HG02678 (cell line): ENCODE measurements at regions not wholly inside any gene's neighbourhood (a gene's known extent, or its start where the extent isn't known, plus 50 kb on each side); places are given as distances from the start of the nearest gene placed in this dataset.

Source experiments
- ATAC-seq: cut with Tn5 transposase; IDR thresholded peaks from one replicate; pipeline ENCODE4 v1.9.1; 2021; ENCODE audit warnings: mild to moderate bottlenecking, moderate library complexity; ENCODE audit not compliant: unreplicated experiment

DNA sequence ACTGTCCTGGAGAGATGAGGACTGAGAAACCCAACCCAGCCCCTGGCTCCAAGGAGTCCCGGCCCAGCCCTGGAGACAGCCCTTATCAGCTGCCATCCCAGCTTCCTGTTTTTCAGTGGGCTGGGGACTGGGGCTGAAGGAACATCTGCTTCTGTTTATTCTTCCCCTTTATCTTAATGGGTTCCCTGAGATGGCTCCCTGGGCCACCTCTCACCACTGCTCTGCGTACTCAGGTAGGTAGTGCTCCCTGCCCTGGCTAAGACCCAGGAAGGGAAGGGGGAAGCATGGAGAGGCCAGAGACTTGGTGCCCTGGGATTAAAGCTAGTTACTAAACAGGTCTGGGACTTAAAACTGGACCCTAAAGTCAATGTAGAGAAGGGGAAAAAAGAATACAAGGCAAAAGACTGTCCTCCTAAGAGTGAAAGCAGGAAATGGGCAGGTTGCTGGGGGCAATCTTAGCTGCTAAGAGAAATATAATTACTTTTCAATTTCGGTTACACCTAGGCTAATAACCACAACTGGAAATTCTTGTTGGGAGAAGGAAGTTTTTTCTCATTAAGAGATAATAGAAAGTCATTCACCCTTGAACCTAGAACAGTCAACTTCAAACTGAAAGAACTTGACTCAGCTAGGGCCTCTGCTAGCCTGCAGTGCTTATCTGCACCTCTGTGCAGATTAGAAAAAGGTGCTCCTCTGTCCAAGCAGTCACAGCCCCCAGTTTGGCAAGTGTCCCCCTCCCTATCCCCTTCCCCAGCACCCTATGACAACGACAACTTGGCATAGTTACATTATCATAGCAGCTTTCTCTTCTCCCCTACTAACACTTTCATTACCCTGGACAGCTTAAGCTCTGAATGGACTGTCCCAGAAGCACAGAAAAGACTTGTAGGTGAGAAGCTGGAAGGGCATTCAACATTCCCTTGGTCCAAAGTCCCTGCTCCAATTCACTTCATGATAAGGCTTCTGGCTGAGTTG is 65.6 kb upstream of the KDM7A start:
- ATAC-seq: peak; percentile 51

DNA sequence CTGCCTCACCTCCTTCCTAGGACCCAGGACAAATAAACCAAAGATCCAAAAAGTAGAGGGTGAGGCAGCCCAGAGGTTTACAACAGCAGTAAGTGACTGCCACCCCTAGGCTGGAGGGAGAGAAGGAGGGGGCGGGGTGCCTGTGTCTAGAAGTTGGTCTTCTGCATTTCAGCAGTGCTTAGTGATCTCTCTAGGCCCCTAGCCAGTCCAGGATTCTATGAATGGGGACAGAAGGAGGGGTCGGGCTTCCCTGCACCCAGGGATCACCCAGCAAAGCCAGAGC is 62.8 kb upstream of the KDM7A start:
- ATAC-seq: no peak

DNA sequence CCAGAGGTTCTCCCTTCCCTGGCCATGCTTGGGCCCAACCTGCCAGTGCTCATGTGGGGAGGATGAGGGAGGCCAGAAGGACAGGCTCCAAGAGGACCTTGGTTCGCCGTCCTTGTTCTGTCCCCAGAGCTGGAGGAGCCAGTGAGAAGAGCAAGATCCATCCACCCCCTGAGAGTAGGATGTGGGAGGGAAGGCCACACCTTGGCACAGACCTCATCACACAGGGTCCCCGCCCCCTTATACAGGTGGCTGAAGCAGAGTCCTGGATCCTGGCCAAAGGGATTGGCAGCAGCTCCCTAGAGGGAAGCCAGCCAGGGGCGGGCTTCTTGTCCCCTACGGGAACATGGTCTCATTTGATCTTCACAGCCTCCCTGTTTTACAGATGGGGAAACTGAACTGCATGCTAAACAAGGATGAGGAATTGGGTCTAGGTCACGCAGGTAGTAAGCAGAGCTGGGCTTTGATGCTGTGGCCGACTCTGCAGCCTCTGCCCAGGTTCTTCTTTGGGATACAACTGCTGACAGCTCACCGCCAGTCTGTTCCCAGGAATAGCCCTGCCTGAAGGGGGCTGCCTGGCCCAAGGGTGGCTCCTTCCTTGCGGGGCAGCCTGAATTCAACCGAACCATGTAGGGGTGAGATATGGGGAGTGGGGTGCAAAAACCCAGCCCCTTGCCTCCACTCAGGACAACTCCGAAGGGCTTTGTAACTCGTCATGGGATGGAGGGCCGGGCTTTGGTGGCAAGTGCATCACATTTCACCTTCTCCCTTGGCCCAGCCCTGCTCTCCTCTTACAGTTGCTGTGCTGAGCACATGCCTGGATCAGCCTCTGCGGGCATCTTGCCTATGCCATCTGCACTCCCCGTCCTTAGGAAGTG is 62.2 kb upstream of the KDM7A start:
- ATAC-seq: no peak

DNA sequence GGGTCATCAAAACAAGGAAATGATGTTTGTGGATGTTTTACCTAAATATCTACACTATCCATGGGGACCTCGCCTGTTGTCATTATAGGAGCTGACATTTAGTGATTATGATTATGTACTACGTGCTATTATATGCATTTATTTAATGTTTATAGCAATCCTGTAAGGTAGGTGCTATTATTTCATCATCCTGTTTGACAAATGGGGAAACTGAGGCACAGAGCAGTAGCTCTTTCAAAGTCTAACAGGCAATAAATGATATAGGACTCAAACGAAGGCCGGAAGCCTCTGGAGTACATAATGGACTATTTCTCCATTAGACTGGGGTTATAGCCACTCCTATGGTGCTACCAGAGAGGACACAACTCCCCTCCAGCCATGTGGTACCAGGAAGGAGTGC is 60.6 kb upstream of the KDM7A start:
- ATAC-seq: no peak

DNA sequence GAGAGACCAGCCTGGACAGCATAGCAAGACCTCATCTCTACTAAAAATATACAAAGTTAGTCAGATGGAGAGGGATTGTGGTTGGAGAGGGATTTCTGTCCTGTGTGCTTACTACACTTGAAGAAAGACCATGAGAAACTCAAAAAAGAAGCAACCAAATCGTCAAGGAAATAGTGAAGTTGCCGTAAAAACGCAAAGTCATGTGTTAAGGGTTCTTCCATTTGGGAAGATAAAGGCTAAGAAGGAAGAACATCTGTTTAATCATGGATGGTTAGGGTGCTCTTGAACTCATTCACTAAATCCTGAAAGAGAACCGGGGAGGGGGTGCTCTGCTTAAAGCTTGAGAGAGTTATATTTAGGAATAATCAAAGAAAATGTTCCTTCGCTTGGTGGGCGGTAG is 59.8 kb upstream of the KDM7A start:
- ATAC-seq: no peak

DNA sequence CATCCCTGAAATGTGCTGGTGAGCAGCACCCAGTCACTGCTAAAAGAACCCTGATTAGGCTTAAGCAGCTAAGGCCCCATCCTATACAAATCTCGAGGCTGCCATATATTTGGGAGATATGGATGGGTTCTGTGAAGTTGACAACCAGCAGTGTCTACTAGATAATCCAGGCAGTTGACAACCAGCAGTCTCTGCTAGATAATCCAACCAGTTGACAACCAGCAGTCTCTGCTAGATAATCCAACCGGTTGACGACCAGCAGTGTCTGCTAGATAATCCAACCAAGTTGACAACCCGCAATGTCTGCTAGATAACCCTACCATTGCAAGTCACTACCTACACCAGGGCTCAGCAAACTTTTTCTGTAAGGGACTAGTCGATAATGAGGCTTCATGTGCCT is 58.3 kb upstream of the KDM7A start:
- ATAC-seq: no peak

DNA sequence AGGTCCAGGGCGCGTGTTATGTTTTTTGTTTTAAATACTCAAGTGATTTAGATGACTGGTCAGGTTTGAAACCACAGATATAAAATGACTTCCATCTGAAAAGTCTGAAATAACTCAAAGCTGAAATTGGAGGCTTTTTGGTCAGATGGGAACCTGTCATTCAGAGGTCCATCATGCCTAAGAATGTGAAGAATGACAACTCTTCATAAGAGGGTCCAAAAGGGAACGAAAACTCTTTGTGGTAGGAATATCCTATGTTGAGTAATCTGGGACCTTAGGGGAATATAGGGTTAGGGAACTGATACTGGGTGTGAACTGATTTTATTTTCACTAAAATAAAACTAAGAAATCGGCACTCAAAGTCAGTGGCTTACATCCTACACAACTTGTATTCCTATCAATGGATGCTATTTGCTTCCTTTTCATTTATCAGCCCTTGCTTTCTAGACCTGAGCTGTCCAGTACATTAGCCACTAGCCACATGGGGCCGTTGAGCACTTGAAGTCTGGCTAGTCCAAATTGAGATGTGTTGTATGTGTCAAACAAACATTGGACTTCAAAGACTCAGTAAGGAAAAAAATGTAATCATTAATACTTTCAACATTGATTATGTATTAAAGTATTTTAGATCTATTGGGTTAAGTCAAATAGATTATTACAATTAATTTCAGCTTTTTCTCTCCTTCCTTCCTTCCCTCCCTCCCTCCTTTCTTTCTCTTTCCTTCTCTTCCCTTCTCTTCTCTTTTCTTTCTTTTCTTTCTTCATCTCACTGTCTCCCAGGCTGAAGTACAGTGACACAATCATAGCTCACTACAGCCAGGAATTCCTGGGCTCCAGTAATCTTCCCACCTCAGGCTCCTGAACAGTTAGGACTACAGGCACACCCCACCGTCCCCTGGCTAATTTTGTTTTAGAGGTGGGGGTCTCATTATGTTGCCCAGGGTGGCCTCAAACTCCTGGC is 56.5 kb upstream of the KDM7A start:
- ATAC-seq: peak; percentile 54

DNA sequence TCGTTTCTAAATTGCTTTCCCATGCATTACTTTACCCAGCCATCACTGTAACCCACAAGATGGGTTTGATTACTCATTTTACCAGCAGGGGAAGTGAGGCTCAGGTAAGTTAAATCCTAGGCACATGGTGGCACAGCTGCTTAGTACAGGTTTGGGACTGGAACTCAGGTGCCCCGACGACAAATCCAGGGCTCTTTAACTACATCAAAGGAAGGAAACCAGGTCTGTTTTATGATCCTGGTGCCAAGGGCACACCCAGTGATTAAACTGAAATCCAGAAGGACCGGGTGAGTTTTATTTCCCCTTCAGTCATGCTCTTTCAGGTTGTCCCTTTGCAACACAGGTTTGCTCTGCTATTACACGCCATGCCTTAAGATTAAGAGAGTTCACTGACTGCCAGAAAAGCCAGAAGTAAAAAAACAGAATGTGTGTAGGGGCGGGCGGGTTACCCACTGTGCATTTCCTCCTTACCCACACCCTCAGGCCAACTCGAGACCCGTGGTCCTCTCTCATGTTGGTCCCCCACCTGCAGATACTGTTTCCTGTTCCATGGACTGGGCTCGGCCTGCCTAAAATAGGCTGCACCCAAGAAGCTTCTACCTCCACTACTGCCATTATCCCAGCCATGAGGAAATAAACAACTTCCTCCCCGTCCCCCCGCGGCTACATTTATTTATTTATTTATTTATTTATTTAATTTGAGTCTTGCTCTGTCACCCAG is 55.1 kb upstream of the KDM7A start:
- no peak for ATAC-seq

DNA sequence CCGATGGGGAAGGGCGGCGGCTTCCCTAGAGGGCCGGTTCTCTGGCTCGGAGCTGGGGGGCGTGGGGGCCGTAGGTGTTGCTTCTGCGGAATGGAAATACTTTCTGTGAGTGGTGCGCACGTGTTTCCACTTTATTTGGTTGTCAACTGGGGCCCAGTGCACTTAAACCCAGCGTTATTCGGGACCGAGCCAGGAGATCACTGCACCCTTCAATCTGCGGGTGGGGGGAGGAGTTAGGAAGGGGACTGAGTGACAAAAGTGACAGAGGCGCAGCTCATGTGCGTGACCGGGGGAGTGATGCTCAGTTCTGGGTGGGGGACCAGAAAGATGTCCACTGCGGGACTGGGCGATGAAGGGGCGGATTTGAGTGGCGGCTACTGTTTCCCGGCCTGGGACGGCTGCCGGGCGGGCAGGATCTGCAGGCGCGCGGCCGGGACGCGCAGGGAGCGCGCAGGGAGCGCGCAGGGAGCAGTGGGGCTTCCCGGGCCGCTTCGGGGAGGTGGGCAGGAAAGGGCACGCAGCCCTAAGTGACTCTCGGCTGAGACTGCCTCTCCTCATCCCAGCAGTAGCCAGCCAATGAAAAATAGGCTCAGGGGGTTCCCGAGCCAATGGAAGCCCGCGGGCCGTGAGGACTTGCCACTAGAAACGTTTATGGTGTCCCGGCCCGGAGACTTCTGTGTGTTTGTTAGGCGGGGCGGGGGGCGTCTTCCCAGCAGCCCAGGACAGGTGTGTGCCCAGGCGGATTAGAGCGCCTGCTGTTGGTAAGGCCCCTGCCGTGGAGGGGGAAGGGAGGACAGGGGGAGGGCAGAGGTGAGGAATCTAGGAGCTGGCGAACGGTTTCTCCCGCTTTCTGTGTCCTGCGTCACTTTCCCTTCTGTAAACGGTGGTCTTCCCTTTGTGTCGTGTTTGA is 54.3 kb upstream of the KDM7A start:
- no peak for ATAC-seq

DNA sequence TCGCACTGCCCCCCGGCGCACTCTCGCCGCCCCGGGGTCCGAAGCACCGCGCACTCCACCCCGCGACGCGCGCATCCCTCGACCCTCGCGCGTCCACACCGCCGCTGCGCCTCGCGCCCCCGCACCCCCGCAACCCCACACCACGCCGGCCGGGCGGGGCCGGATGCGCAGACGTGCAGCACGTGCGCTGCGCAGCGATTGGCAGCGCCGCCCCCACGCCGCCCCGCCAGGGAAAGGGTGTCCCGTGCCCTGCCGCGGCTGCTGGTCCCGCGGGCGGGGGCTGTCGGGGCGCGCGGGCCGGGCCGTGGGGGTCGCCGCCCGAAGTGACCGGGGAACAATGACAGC is 53.7 kb upstream of the KDM7A start:
- ATAC-seq: no peak

DNA sequence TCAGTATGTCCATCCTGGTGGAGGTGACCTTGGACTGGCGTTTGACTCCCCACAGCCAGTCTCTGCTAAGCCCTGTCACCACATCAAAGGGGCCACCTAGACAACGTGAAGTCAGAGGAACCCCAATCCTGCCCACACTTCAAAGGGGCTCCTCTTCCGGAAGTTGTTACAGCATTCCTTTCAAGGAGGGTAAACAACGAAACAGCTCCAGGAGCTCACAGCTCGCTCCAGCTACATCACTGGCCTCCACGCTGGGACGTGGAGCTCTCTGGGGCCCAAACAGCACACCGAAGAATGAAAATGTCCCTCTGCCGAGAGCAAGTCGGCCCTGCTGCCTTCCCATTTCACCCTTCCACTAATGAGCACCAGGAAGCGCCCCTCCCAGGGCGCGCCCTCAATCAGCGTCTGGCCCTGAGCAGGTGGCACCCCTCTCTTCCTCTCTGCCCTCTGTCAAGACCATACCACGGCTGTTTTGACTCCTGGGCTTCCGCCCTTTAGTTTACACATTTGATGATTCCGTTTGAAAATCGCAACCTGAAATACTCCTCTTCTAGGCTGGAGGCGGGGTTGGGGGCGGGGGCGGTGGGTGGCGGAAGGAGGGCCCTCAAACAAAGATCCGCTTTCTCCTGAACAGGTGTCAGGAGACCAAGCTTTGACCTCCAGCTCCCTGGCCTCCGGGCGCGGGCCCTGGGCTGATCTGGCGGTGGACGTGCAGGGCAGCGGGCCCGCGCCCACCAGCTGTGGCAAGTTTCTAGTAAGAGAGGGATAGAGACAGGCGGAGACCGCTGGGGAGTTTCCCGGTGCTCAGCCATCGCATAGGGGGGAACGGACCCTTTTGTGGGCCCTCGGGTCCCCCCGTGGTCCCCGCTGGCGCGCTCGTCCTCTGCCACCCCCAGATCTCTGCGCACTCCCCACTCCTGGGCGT is 53.1 kb upstream of the KDM7A start:
- no peak for ATAC-seq

DNA sequence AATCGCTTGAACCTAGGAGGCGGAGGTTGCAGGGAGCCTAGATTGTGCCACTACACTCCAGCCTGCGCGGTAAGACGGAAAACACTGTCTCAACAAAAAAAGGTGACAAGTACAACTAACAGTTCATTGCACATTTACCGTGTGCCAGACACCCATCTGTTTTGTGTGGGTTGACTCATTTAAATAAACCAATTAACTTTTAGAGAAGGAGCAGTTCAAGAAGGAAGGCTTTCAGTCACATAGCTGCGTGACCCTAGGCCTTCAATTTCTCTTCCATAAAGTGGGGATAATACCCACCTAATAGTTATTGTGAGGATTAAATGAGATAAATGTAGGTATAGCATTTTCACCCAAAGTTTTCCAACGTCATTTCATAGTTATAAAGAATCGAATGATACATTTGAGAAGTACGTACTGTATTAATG is 52.3 kb upstream of the KDM7A start:
- no peak for ATAC-seq
